ENCODE measurements at regions not wholly inside any gene's neighbourhood (a gene's known extent, or its start where the extent isn't known, plus 50 kb on each side); places are given as distances from the start of the nearest gene placed in this dataset.

DNA sequence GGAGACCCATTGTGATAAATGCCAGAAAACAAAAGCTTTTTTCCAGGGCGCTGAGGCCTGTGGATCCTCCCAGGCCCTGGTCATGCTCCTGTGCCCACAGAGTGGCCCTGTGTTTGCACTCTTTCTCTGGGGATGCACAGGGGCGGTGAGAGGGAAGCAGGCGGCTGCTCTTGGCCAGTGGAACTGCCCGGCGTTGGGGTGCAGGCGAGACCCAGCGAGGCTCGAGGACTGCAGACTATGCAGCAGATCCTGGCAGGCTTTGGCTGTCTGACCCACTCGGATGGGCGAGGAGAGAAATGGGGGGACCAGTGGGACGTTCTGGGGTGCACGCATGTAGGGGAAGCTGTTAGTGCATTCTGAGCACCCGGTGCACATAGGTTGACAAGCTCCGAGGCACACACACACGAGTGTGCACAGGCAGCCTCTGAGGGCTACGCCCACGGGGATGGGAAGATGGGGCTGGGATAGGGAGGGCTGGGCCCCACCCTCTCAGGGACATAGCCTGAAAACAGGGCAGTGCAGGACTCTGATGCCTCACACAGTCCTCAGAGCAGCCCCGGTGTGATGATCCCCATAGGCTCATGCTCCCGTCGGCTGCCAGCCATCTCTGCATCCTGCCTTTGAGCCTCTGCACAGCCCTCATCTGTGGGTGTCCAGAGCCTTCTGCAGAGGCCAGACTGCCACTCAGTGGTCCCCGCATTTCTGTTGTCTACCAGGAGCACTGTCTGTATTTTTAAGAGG lies 1233.5 kb downstream of the BRD1 start:
- no peak for DNase-seq (ENCODE audit: low spot score)

DNA sequence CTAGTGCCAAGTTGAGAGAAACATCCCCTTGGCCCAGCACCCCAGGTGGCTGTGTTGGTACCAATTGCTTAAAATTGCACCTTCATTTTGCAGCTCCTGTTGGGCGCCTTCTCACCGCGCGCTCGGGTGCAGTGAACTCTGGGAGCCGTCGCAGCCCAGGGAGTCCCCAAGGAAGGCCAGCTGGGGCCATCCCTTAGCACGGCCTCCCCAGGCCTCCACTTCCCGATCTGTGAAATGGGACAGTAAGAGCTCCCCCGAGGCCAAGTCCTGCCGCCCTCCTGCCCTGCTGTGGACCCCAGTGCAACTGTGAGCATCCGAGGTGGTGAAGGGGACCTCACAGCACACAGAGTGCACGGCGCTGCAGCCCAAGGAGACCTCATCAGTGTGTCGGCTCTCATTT lies 1234.1 kb downstream of the BRD1 start:
- DNase-seq (ENCODE audit: low spot score) = no peak

DNA sequence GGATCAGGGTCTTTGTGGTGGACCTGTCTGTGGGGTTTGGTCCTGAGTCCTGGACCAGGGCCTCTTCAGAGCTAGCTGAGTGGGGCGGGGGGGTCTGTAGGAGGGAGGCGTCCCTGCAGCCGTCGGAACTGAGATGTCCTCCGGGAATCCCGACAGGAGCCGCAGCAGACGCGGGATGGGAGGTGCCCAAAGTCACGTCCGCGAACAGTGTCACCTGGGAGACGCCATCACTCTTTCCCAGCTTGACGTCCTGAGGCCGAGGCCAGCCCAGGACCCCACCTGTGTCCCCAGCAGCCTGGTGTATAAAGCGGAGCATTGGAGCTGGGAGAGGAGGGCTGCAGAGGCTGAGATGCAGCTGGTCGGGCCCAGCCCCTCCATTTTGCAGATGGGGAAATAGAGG lies 1234.7 kb downstream of the BRD1 start:
- DNase-seq (ENCODE audit: low spot score) = no peak

DNA sequence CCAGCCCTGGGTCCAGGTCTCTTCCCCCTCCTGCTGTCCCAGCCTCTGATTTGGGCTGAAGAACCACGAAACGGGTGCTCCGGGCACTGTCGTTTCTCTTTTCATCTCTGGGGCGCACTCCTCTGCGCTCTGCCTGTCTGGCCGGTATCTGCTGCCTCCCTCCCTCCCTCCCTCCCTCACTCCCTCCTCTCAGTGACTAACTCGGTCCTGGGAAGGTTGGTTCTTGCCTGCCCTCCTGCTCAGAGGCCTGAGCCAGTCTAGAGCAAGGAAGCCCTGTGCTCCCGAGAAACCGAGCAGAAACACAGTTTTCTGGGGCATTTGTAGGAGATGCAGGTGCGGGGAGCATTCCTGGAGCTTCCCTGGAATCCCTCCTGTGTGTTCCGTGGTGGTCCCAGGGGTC lies 1235.2 kb downstream of the BRD1 start:
- no peak for DNase-seq (ENCODE audit: low spot score)

DNA sequence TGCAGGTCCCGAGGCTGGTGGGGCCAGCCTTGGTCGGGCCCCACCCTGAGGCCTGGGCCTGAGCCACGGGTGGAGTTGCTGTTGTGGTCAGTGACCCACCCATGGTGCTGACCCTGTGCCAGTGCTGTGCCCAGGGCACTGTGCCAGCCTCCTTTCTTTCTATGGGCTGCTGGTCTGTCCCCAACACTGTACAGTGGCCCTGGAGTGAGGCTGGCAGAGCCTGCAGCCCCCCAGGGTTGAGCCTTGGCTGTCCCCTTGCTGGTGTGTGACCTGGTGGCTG lies 1235.7 kb downstream of the BRD1 start:
- no peak for DNase-seq (ENCODE audit: low spot score)

DNA sequence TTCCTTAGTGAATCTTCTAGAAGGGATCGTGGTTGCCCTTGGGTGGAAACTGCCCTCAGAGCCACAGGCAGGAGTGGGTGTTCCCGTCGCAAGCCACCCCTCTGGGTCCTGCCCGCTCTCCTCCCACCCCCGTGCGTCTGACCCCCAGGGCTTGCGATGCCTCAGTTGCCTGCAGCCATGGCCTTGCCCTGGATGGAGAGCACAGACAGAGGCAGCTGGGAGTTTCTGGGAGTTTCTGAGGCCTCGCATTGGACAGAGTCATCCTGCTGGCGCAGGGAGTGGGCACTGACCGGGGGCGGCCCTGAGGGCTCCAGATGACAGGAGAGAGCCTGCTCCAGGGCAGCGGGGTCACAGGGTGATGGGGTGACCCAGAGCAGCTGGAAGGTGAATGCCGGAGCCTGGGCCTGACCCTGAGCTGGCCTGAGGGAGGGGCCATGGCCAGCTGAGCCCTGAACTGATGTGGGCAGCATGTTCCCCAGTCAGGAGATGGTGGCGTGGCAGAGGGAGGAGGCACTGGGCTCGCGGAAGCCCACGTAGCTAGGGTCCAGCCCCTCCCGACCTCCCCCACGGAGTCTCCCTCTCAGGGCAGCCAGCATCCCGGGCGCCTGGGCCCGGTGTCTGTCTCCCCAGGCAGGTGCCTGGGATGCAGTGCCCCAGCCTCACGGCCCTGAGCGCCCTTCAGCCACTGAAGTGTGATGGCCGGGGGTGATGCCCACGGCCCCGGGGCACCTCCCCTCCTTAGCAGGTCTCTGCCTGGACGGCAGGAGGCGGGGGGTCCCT lies 1236.2 kb downstream of the BRD1 start:
- no peak for DNase-seq (ENCODE audit: low spot score)

DNA sequence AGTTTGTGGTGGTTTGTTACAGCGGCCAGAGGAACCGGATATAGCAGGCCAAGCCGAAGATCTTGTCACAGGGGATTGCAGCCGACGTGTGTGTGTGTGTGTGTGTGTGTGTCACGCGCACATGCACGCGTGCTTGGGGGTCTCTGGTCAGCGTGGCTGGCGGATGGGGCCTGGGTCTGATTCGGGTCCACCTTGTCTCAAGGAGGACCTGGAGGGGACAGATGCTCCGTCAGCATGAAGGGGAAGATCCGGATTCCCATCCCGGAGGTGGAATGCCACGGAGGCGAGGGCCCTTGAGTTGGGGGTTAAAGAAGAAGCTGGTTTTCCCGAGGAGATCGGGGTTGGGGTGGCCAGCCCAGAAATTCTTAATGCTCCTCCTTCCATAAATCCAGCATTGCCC lies 1237.8 kb downstream of the BRD1 start:
- no peak for DNase-seq (ENCODE audit: low spot score)

DNA sequence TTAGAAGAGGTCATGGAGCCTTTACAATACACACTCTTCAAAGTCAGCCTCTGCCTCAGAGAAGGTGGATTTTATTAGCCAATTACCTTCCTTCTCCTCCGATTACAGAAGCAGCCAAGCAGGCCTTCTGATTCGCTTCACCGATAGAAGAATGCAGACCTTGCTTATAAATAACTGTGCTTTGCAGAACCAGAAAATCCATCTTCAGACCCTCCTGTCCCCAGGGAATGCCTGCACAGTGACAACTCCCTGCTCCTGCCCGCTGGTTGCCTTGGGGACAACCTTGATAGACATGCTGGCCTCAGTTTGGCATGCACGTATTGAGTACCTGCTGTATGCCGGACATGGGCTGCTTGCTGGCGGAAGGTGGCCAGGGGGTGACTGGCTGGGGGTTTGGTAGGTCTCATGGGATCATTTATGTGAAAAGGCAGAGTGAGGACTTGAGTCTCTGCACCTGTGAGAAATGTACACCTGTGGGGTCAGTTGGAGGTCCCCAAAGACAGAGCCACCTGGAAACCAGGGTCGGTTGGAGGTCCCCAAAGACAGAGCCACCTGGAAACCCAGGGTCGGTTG lies 1238.7 kb downstream of the BRD1 start:
- DNase-seq (ENCODE audit: low spot score) = no peak

DNA sequence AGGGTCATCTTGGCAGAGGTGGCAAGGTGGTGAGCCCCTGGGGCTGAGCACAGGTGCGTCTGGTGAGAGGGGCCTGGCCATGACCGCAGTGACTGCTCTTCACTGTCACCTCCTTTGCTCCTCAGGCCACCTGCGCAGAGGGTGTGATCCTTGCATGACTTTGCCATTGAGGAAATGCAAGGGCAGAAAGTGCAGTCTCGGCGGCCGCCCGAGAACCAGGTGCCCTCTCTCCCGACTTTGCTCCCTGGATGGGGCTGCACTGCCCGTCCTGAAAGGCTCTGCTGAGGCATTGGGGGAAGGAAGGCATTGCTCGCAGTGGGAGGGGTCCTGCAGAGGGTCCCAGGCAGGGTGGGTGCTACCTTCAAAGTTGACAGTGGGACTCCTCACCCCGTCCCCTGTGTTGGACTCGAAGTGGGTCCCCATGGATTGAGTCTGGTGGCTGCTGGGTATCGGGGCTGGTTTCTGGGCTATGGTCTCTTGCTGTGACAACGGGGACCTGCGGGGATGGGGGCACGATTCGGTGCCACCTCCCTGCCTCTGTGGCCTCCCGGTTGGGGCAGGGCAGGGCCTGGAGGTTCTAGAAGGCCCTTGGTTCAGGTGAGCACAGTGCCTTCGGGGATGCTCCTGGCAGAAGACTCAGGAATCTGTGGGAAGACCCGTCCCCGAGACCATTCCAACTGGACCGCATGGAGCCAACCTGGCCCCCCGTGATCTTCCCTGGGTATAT lies 1239.4 kb downstream of the BRD1 start:
- DNase-seq (ENCODE audit: low spot score) = no peak

DNA sequence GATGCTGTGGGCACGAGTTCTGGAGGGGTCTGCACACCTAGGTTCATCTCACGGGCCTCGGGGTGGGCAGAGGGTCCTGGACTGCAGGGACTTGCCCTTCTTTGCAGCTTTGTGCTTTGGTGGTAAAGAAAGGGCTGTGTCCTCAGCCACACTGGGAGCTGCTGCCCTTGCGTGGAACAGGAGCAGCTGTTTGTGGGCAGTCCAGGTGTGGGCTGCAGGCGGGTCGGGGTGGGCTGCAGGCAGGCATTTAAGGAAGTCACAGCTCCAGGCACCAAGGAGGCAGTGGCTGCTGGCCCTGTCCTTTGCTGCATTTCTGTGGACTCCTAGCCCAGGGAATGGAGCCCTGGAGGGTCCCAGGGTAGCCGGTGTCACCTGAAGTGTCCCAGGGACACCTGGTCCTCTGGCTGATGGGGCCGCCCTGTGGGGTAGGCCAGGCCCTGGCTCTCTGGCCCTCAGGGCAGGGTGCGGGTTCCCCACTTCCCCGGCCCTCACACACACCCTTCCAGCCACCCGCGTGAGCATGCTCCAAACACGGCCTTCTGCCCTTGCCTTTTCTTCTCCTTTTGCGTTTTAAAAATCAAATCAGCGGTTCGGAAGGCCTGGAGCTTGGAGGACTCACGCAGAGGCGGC lies 1240.3 kb downstream of the BRD1 start:
- no peak for DNase-seq (ENCODE audit: low spot score)

DNA sequence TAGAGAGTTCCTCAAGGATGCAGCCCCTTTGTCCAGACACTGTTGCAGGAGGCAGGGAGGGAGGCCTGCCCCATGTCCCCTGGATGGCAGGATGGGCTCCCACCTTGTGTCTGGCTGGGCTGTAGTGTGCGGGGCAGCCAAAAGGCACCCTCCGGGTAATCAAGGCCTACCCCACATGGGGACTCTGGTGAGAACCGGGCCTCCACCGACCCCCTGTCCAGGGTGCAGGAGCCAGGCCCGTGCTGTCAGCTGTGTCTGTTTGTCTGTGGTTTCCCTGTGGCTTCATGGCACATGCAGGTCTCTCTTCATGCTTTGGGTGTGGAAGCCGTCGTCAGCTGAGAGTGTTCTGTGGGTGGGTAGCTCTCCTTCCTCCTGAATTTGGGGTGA lies 1240.9 kb downstream of the BRD1 start:
- no peak for DNase-seq (ENCODE audit: low spot score)

DNA sequence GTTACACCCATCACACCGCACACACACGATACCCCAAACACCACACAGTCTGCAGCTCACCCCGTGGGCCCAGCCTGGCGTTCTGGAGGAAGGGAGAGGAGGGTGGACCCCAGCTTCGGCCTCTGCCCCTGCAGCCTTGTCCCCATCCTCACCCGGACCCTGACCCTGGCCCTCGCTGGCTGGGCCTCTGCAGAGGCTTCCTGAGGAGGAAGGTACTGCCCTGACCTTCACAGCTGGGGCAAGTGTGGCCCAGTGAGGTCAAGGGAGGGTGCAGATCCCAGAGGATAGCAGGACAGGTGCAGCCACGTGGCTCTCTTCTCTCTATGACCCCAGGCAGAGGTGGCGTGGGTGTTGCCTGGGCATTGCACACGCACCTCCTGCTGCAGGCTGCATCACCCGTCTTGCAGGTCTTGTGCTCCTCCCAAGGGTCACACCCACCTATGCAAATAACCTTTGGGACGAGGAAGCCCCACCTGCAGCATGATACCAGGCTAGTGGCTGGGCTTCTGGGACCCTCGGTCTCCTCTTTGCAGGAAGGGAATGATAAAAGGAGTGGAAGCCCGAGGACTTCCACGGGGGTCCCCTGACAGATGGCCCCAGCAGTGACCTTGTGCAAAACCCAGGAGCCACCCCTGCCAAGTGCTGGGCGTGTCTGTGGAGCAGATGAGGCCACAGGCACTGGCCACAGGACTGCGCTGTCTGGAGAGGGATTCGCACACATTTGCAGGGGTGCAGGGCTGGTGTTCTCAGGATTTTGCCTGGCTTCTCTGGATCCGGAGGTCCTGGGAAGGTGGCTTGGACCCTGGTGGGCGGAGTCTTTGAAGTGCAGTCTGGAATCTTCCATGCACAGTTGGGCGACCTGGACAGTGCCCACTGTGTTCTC lies 1241.5 kb downstream of the BRD1 start:
- DNase-seq (ENCODE audit: low spot score) = no peak

DNA sequence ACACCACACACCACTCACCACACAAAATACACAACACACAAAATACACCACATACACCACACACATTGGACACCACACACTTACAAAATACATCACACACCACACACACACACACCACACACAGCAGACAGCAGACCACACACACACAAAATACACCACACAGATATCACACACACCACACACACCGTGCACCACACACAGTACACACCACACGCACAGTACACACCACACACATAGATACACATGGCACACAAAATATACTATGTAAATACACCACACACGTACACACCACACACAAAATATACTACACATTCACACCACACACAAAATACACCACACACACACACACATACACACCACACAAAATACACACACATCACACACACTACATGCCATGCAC lies 1243.5 kb downstream of the BRD1 start:
- DNase-seq (ENCODE audit: low spot score) = no peak

DNA sequence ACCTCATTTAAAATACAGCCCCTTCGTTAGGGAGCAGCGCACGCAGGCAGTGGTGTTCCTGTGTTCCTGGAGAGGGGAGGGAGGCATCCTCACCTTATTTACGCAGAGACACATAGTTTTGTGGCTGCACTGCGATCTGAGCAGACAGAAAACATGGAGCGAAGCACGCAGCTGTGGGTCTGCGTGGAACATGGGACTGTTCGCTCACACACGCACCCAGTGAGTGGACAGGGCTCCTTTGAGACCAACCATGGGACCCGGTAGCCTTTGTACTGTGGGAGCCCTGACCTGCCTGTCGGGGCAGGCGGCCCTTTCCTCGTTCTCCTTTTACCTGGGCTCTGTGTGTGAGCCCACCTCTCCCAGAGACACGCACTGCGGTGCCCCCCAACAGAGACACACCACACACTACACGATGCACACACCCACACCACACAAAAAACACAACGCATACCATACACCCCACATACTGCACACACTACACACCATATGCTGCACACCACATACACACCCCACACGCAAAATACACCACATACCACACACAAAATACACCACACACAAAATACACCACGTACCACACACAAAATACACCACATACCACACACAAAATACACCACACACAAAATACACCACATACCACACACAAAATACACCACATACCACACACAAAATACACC lies 1245.7 kb downstream of the BRD1 start:
- no peak for DNase-seq (ENCODE audit: low spot score)

DNA sequence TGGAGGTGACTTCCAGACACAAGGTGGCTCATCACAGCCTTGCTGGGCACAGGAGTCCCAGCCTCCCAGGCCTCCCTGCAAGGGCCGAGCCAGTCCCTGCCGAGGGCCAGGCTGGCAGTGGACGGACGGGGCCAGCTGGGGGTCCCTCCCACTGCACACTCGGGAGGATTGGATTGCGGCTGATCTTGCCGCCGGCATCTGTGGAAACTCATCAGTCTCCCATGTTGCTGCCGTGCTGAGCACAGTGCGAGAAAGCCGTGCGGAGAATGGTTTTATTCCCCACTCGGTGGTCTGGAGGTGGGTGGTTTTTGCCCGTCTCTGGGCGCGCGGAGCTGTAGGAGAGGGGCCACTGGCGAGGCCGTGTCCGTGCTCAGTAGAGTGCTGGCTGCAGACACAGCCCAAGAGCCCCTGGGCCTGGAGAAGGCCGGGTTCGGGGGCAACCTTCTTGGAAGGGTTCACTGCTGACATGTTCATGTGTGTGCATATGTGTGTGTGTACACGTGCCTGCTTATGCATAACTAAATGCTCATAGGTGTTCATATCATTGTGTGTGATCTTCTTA lies 1246.4 kb downstream of the BRD1 start:
- no peak for DNase-seq (ENCODE audit: low spot score)

DNA sequence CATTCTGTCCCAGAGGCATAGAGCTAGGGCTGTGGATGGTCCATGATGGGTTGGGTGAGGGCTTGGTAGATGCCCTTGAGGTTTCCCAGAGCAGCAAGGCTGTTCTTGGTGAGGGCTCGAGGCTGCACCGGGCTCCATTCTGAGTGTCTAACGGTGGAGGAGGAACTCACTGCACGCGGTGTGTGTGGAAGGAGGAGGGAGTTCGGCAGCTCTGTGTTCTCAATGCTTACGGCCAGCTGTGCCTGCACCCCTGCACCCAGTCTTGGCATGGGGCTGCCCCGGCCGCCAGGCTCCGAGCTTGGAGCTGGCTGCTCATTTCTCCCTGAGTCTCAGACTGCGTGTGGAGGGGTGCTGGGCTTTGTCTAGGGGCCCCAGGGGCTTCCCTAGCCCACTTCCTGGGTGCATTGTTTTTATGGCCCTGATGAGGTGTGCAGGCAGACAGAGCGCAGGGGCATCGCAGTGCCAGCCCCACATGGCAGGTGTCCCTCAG lies 1247.1 kb downstream of the BRD1 start:
- DNase-seq (ENCODE audit: low spot score) = no peak

DNA sequence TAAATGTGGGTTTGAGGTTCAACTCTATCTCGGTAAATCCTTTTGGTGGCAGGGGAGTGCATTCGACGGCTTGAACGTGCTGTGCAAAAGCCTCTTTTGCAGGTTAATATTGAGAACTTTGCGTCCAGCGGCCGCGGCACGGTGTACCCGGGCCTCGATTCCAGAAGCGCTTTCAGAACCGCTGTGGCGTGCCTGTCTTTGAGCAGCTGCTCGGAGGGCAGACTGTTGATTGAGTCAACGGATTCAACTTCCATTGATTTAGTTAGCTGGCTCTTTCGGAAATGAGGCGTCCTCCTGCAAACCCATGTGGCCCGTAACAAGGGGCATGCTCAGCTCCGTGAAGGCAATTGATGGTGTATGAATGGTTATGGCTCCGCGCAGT lies 1247.8 kb downstream of the BRD1 start:
- no peak for DNase-seq (ENCODE audit: low spot score)

DNA sequence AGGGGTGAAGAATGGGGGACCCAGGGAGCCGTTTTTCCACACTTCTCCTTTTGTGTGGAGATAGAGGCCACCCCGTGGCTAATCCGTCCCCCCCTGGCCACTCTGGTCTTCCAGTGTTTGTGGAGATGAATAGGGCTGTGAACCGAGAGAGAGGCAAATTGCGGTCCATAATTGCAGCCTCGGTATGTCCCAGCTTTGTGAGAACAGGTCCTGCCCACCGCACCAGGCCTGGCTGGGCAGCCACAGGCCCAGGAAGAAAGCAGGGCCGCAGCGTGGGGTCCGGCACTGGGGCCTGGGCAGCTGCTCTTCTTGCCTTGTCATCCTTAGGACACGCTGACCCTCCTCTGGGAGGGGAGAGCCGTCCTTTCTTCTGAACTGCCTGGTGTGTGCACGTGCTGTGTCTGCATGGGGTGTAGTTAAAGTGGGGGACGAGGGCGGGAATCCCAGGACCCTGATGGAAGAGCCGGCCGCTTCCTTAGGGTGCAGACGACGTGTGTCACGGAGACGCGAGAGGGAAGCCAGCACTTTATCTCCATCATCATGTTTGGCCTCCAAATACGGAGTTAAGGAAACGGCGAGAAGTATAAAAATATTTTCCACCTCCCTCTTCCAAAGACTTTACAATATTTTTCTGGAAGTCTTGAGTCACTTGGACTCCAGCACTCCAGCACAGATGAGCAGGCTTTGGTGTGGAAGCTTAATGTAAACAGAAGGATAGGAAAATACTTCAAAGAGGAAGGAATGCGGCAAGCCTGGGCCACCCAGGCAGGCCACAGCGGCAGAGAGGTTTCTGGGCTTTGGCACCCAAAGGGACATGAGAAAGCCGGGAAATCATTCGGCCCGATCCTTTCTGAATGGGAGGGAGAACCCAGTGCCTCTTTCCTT lies 1248.4 kb downstream of the BRD1 start:
- DNase-seq (ENCODE audit: low spot score) = no peak
